ENCODE measurements at regions not wholly inside any gene's neighbourhood (a gene's known extent, or its start where the extent isn't known, plus 50 kb on each side); places are given as distances from the start of the nearest gene placed in this dataset.

DNA sequence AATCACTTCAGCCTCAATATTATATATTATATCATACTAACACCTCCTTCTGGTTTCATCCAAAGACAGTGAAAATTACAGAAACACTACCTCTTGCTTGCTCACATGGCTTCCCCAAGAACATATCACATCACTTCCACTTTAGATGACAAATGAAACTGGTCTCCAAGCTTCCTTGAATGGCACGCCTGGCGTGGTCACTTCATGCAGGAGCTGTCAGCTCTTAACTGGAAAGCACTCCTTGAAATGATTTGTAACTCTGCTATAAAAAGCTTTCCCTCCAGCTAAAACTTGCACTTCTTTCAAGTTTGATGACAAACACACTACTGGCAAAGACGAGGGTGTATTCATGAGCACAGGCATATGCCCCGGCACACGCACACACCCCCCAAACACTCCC, 84.1 kb upstream of the INHBA start:
- no peak for TF ChIP-seq POLR2A (IDR thresholded peaks at IDR 0.05)
- TF ChIP-seq, protein P1, sequence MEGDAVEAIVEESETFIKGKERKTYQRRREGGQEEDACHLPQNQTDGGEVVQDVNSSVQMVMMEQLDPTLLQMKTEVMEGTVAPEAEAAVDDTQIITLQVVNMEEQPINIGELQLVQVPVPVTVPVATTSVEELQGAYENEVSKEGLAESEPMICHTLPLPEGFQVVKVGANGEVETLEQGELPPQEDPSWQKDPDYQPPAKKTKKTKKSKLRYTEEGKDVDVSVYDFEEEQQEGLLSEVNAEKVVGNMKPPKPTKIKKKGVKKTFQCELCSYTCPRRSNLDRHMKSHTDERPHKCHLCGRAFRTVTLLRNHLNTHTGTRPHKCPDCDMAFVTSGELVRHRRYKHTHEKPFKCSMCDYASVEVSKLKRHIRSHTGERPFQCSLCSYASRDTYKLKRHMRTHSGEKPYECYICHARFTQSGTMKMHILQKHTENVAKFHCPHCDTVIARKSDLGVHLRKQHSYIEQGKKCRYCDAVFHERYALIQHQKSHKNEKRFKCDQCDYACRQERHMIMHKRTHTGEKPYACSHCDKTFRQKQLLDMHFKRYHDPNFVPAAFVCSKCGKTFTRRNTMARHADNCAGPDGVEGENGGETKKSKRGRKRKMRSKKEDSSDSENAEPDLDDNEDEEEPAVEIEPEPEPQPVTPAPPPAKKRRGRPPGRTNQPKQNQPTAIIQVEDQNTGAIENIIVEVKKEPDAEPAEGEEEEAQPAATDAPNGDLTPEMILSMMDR (IDR thresholded peaks at IDR 0.05) = no peak
